ENCODE measurements at regions not wholly inside any gene's neighbourhood (a gene's known extent, or its start where the extent isn't known, plus 50 kb on each side); places are given as distances from the start of the nearest gene placed in this dataset.

- H3K4me1 ChIP-seq (ENCODE audit: insufficient read depth): no peaks in the 10 kb centered on the region
- no peaks in the 10 kb centered on the region for H3K9me2 ChIP-seq (replicated peaks; ENCODE audit: insufficient read depth)
- H3K9me3 ChIP-seq (ENCODE audit: low read depth): no peaks in the 10 kb centered on the region
- 91% methylated on average over 2 of the region's 2 CpGs for WGBS (ENCODE audit: low lambda C conversion rate, missing lambda C conversion rate)
- H3K4me2 ChIP-seq: no peak overlapping the region
- no peak overlapping the region for H3K27ac ChIP-seq
- no peaks in the 10 kb centered on the region for H3K27me3 ChIP-seq
- H4K20me1 ChIP-seq (ENCODE audit: insufficient read depth, poor library complexity, severe bottlenecking): no peaks in the 10 kb centered on the region
- TF ChIP-seq EZH2phosphoT487 (IDR thresholded peaks at IDR 0.05; ENCODE audit: low read depth, severe bottlenecking, unreplicated experiment) (no peak), CTCF (IDR thresholded peaks at IDR 0.05; ENCODE audit: poor library complexity) (no peak), EZH2 (IDR thresholded peaks at IDR 0.05; ENCODE audit: borderline replicate concordance) (no peak)
- H2AFZ ChIP-seq: no peak overlapping the region
- H3K4me3 ChIP-seq: no peak overlapping the region
- no peaks in the 10 kb centered on the region for H3K36me3 ChIP-seq (replicated peaks; ENCODE audit: insufficient read depth, low read depth)
- no peak for DNase-seq (ENCODE audit: low spot score)
- H3K79me2 ChIP-seq: no peaks in the 10 kb centered on the region
Observed at GRCh38 chr14:26104717-26105116, 493.1 kb downstream of the NOVA1 start.

GRCh38 chr14:26097852-26098251, 500.0 kb downstream of the NOVA1 start:
- Histone ChIP-seq H3K4me1 (ENCODE audit: insufficient read depth) (no peaks in the 10 kb centered on the region), H3K4me2 (no peak overlapping the region), H3K27me3 (no peaks in the 10 kb centered on the region), H2AFZ (no peak overlapping the region), H3K9me2 (replicated peaks; ENCODE audit: insufficient read depth) (no peaks in the 10 kb centered on the region), H3K36me3 (replicated peaks; ENCODE audit: insufficient read depth, low read depth) (no peaks in the 10 kb centered on the region), H3K9me3 (ENCODE audit: low read depth) (no peaks in the 10 kb centered on the region), H3K79me2 (no peaks in the 10 kb centered on the region), H3K27ac (no peak overlapping the region), H4K20me1 (ENCODE audit: insufficient read depth, poor library complexity, severe bottlenecking) (no peaks in the 10 kb centered on the region), H3K4me3 (no peak overlapping the region)
- DNase-seq (ENCODE audit: low spot score): no peak
- WGBS (ENCODE audit: low lambda C conversion rate, missing lambda C conversion rate): 68% methylated on average over 4 of the region's 4 CpGs
- TF ChIP-seq CTCF (IDR thresholded peaks at IDR 0.05; ENCODE audit: poor library complexity) (no peak), EZH2 (IDR thresholded peaks at IDR 0.05; ENCODE audit: borderline replicate concordance) (no peak), EZH2phosphoT487 (IDR thresholded peaks at IDR 0.05; ENCODE audit: low read depth, severe bottlenecking, unreplicated experiment) (no peak)

- Histone ChIP-seq H3K4me3 (no peak overlapping the region), H4K20me1 (ENCODE audit: insufficient read depth, poor library complexity, severe bottlenecking) (no peaks in the 10 kb centered on the region), H3K4me1 (ENCODE audit: insufficient read depth) (no peaks in the 10 kb centered on the region), H3K4me2 (no peak overlapping the region), H3K9me2 (replicated peaks; ENCODE audit: insufficient read depth) (no peaks in the 10 kb centered on the region), H3K9me3 (ENCODE audit: low read depth) (no peaks in the 10 kb centered on the region), H3K36me3 (replicated peaks; ENCODE audit: insufficient read depth, low read depth) (no peaks in the 10 kb centered on the region), H3K27ac (no peak overlapping the region), H3K79me2 (no peaks in the 10 kb centered on the region), H2AFZ (no peak overlapping the region), H3K27me3 (no peaks in the 10 kb centered on the region)
- no peak for TF ChIP-seq EZH2phosphoT487 (IDR thresholded peaks at IDR 0.05; ENCODE audit: low read depth, severe bottlenecking, unreplicated experiment)
- no peak for TF ChIP-seq CTCF (IDR thresholded peaks at IDR 0.05; ENCODE audit: poor library complexity)
- TF ChIP-seq EZH2 (IDR thresholded peaks at IDR 0.05; ENCODE audit: borderline replicate concordance): no peak
- DNase-seq (ENCODE audit: low spot score): no peak
- 7% methylated on average over 2 of the region's 2 CpGs for WGBS (ENCODE audit: low lambda C conversion rate, missing lambda C conversion rate)
Observed at GRCh38 chr14:26088275-26088674, 509.6 kb downstream of the NOVA1 start.

- no peaks in the 10 kb centered on the region for H3K79me2 ChIP-seq
- TF ChIP-seq EZH2phosphoT487 (IDR thresholded peaks at IDR 0.05; ENCODE audit: low read depth, severe bottlenecking, unreplicated experiment) (no peak), EZH2 (IDR thresholded peaks at IDR 0.05; ENCODE audit: borderline replicate concordance) (no peak)
- no peak overlapping the region for H3K4me2 ChIP-seq
- no peak overlapping the region for H2AFZ ChIP-seq
- 86% methylated on average over 10 of the region's 10 CpGs for WGBS (ENCODE audit: low lambda C conversion rate, missing lambda C conversion rate)
- no peaks in the 10 kb centered on the region for H3K36me3 ChIP-seq (replicated peaks; ENCODE audit: insufficient read depth, low read depth)
- H4K20me1 ChIP-seq (ENCODE audit: insufficient read depth, poor library complexity, severe bottlenecking): no peaks in the 10 kb centered on the region
- DNase-seq (ENCODE audit: low spot score): no peak
- no peaks in the 10 kb centered on the region for H3K27me3 ChIP-seq
- no peak overlapping the region for H3K27ac ChIP-seq
- no peaks in the 10 kb centered on the region for H3K9me3 ChIP-seq (ENCODE audit: low read depth)
- H3K4me1 ChIP-seq (ENCODE audit: insufficient read depth): no peaks in the 10 kb centered on the region
- H3K4me3 ChIP-seq: no peak overlapping the region
- H3K9me2 ChIP-seq (replicated peaks; ENCODE audit: insufficient read depth): no peaks in the 10 kb centered on the region
Observed at GRCh38 chr14:26081043-26081442, 516.8 kb downstream of the NOVA1 start.

Measured in hepatocyte (in vitro differentiated cells).